ENCODE measurements at regions not wholly inside any gene's neighbourhood (a gene's known extent, or its start where the extent isn't known, plus 50 kb on each side); places are given as distances from the start of the nearest gene placed in this dataset.
"Not testable (repeated sequence)": the region's sequence is repeated elsewhere in the genome, so short reads cannot be mapped to it uniquely, and the experiment has no call there.

DNA sequence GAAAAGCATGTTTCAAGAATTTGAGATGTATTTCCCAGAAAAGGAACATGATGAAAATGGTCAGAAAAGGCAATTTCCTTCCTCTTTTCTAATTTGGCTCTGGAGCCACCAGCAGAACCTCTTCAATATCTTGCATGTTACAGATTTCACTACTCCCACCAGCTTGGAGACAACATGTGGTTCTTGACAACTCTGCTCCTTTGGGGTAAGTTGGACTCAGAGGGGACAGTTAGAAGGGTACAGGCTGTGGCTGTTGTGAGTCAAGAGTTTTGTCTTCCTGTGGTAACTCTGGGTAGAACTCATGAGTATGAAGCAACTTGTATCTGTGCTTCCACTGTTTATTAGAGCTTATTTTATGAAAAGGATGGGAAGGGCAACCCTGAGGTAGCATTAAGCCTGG lies 96.9 kb downstream of the FAM72B start:
- intact Hi-C loops (cut with DNase I); DNase-seq (ENCODE audit: low spot score): not testable (repeated sequence)

DNA sequence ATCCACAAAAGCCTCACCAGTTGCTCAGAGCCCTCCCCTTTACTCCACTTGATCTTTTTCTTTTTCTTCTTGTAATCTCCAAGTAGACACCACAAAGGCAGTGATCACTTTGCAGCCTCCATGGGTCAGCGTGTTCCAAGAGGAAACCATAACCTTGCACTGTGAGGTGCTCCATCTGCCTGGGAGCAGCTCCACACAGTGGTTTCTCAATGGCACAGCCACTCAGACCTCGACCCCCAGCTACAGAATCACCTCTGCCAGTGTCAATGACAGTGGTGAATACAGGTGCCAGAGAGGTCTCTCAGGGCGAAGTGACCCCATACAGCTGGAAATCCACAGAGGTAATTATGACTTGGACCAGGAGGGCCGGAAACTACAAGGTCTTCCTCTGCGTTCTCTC lies 95.6 kb downstream of the FAM72B start:
- DNase-seq (ENCODE audit: low spot score); intact Hi-C loops (cut with DNase I): not testable (repeated sequence)

DNA sequence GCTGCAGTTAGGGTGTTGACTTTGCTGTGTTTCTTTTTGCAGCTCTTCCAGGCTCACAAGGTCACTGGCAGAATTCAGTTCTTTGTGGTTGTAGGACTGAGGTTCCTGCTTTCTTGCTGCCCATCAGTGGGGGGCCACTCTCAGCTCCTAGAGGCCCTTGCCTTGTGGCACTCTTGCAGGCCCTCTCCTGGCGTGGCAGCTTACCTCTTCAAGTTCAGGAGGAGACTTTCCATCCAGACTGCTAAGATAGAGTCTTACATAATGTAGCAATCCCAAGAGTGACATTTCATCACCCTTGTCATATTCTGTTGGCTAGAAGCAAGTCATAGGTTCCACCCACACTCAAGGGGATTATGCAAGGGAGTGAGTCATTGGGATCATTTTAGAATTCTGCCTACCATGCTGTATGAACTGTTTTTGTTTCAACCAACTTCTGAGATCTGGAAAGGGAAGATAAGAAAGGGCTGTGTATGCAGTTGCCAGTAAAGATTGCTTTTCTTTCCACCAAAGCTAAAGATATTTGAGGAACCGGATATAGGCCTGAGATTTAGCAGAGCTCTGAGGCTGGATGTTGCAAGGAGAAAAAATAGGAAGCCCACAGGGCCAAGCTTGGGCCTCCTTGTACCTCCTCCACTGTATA lies 91.7 kb downstream of the FAM72B start:
- intact Hi-C loops (cut with DNase I); DNase-seq (ENCODE audit: low spot score): not testable (repeated sequence)

DNA sequence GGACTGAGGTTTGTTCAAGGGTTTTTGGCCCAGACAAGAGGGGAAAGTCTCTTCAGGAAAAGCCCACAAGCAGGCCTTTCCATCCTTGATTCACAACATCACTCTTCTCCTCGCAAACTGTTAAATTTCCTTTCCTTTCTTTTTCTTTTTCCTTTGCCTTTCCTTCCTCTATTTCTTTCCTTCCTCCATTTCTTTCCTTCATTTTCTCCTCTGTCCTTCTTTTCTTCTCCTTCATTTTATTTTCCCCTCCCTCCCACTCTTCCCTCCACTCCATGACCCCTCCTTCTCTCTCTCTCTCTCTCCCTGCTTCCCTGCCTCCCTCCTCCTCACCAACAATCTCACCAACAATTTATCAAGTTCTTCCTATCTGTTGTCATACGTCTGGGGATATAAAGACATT lies 89.1 kb downstream of the FAM72B start:
- intact Hi-C loops (cut with DNase I); DNase-seq (ENCODE audit: low spot score): not testable (repeated sequence)

DNA sequence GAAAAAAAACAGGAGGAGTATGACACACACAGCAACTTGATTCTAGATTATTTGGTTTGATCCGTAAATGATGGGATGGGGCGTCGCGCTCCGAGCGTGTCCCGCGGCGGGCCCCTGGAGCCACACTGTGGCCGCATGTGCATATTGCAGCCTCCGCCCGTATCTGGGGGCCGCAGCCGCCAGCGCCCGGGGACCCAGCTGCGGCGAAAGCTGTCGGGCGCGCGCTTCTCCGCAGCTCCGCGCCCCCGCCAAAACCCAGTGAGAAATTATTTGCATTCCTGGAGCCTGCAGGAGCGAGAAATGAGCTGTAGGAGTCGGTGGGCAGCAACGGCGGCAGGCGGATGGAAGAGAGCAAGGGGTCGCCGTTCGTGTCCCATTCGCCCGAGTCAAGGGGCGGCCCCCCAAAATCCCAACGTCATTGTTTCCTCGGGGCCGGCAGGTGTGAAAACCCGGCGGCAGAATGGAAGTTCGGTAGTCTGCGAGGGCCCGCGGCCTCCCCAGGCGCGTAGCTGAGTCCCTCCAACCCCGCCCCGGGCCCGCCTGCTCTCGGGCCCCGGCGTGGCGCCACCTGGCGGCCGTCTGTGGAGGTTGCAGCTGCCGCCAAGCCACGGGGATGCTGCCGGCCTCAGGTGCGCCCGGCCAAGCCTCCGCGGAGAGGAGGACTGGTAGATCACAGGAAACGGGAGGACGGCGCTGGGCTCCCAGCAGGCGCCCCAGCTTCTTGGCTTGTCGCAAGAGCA lies 86.8 kb downstream of the FAM72B start:
- DNase-seq (ENCODE audit: low spot score): peak; percentile 94
- intact Hi-C loops (cut with DNase I): not testable (repeated sequence)

DNA sequence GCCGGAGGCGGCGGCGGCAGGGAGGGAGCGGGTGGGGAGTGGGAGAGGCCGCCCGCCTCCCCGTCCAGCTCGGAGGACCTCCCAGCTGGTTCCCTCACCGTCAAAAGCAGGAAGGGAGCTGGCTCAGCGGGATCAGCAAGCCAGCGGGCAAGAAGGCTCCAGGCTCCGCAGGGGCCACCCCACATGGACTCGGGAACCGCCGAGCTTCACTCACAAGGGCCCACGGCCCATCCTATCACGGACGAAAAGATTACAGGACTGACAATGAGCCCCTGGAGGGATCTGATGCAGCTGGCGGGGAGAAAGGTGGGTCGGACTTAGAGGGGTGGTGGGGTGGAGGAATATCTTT lies 86.3 kb downstream of the FAM72B start:
- intact Hi-C loops (cut with DNase I): not testable (repeated sequence)
- peak; percentile 76 for DNase-seq (ENCODE audit: low spot score)

DNA sequence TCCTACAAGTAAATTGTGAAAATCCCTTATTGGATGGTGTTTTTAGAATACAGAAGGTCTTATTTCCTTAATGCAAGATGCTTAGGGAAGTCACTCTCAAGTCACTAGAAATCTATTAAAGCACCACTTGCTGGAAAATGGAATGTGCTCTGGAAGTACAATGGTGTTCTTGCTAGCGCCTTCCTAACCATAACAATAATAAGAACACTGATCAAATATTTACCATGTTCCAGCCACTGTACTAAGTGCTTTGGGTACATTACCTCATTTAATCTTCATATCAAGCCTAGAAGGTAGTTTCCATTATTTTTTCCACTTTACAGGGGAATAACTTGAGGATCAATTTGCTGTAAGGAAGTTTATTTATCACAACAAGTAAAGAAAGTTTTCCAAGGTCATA lies 75.1 kb downstream of the FAM72B start:
- intact Hi-C loops (cut with DNase I); DNase-seq (ENCODE audit: low spot score): not testable (repeated sequence)

DNA sequence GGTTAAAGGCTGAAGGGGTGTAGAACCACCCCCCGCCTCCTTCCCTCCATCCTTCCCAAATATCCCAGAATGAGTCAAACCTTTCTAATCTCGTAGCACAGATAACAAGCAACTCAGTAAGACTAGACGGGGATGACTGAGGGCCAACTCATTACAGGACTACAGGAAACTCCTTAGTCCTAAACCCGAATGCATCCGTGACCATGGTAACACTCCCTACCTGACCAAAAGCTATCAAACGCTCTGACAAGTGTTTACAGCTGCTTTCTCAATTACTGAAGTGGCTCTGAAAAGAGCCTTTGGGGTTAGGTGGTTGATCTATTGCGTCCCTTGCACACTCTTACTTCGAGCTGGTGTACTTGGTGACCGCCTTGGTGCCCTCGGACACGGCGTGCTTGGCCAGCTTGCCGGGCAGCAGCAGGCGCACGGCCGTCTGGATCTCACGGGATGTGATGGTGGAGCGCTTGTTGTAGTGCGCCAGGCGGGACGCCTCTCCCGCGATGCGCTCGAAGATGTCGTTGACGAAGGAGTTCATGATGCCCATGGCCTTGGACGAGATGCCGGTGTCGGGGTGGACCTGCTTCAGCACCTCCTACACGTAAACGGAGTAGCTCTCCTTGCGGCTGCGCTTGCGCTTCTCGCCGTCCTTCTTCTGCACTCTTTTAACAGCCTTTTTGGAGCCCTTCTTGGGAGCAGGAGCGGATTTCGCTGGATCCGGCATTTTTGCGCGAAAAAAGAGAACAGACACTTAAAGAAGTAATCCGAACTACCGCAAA lies 67.4 kb downstream of the FAM72B start:
- intact Hi-C loops (cut with DNase I); DNase-seq (ENCODE audit: low spot score): not testable (repeated sequence)

DNA sequence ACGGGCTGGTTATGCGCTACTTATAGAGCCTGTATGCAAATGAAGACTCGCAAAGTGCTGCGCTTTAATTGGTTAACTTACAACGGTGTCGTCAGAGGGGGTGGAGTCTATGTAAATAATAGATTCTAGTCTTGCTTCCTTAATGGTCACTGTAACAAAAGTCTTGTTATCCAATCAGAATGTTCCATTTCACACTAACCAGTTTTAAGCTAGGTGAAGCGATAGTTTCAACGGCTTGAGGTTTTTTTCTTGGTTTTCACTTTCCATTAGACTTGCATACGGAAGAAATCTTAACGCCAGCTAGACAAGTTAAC lies 66.9 kb downstream of the FAM72B start:
- DNase-seq (ENCODE audit: low spot score); intact Hi-C loops (cut with DNase I): not testable (repeated sequence)

DNA sequence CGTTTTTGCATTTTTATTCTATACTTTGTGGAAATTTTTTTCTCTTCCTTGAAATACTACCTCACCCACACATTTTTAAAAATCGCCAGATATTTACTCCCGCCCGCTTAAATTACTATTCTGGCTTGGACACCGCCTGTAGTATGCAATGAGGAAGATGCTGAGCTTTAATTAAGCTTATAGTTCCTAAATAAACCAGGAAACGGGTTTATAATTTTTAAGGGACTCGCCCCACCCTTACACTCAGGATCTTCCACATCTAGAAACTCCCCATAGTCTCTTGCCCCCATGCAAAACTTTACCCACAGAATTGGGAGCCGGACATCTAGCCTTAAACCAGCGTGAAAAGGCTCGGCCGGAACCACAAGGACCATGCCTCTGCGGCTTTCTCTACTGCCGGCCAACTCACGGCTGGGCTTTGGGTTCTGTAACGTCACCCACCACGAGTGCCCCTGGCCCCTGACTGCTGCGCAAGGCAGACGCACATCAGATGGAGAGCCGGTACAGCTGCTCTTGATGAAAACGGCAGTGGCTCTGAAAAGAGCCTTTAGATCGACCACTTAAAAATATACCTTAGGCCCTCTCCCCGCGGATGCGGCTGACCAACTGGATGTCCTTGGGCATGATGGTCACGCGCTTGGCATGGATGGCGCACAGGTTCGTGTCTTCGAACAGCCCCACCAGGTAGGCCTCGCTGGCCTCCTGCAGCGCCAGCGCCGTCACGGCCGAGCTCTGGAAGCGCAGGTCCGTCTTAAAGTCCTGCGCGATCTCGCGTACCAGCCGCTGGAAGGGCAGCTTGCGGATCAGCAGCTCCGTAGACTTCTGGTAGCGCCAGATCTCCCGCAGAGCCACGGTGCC lies 66.3 kb downstream of the FAM72B start:
- peak; percentile 78 for DNase-seq (ENCODE audit: low spot score)
- intact Hi-C loops (cut with DNase I): not testable (repeated sequence)

Data from posterior vena cava (tissue), 2 donors.